Stimulated activated CD4-positive, alpha-beta T cell treated with anti-CD3 and anti-CD28 coated beads, Interleukin-15, amount 100 ng/mL, for 24 hours (primary cell): ENCODE measurements at regions not wholly inside any gene's neighbourhood (a gene's known extent, or its start where the extent isn't known, plus 50 kb on each side); places are given as distances from the start of the nearest gene placed in this dataset.

Source experiments
- DNase-seq: peaks from one replicate; pipeline ENCODE4 v3.0.0-alpha.2; 2020

GRCh38 chr2:62595474-62595873, 89.5 kb upstream of the TMEM17 start:
- no peak for DNase-seq

- no peak for DNase-seq
Measured at GRCh38 chr2:62593825-62594224, 87.8 kb upstream of the TMEM17 start.

DNA sequence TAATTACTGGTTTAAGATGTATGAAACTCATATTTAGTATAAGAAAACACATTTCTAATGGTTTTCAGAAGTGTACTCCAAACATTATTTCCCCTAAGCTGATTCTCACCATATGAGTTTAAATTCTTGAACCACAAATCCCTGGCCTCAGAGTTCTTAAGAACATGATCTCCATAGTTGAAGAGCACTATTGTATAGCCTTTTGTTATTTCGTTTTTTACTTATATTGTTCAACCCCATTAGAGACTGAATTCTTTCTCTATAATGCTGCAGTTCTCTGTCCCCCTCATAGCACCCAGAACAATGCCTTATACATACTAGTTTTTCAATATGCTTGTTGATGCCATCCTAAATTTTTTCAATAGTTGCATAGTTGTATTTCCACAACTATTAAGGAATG, 85.5 kb upstream of the TMEM17 start:
- DNase-seq: no peak

DNA sequence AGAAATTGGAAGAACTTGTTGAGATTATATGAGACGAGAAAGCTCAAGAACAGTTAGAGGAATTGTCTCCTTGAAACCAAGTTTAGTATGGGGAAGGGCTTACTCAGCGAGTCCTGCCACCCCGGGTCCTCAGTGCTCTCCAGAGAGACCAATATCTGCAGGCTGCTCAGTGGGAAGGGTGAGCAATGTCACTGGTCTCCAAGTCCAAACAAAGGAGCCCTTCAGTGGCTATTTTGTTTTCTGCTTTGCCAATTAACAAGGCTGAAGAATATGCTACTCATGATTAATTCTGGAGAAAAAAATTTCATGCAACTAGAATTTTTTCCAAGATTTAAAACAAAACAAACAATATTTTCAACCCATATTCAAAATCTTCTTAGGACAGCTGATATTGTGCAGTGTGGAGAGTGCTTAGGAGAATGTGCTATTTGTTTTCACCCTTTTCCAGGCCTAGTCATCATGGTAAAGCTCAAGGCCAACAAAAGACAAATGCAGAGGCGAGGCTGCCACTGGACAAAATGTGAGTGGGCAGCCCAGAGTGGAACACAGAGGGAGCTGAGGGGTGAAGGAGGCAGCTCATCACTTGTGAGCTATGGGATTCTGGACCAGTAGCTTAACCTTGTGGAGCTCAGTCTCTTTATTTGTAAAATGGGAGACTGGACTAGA, 83.8 kb upstream of the TMEM17 start:
- DNase-seq: no peak

GRCh38 chr2:62587592-62587991, 81.6 kb upstream of the TMEM17 start:
- DNase-seq: no peak

- no peak for DNase-seq
Measured at GRCh38 chr2:62586981-62587380, 81.0 kb upstream of the TMEM17 start.

GRCh38 chr2:62578803-62579640, 73.0 kb upstream of the TMEM17 start:
- no peak for DNase-seq

DNA sequence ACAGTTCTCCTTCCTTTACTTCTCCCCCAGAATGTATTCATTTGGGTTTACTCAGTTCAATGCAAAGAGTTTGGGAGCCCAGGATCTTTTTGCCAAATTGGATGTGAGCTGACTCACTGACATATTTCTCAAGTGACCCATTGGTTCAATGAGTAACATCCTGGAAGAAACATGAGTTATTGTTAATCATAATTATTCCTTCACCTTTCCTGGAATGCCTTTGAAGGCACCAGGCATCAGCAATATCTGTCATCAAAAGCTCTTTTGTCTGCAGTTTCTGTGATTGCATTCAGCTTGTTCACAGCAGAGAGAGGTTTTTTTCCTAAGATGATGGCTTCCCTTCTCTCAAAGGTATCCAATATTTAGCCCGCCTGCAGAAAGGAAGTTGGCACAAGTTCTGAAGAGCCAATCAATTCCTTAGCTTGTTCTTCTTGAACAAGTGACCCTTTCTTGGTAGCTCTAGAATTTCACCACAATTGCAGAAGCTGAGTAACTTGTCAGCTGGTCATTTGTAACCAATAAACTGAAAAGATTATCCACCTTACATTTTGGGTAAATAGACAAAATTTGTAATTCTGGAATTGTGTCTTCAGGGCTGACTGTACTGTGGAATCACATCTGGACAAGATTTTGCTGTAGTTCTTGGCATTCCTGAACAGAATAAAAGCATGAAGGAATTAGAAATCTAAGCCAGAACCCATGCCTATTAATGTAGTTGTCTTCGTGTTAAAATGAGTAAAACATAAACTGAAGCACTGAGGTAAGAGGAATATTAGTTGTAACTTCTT, 72.2 kb upstream of the TMEM17 start:
- no peak for DNase-seq

- no peak for DNase-seq
Measured at GRCh38 chr2:62576276-62576939, 70.4 kb upstream of the TMEM17 start.

GRCh38 chr2:62573936-62574335, 67.9 kb upstream of the TMEM17 start:
- DNase-seq: no peak

DNA sequence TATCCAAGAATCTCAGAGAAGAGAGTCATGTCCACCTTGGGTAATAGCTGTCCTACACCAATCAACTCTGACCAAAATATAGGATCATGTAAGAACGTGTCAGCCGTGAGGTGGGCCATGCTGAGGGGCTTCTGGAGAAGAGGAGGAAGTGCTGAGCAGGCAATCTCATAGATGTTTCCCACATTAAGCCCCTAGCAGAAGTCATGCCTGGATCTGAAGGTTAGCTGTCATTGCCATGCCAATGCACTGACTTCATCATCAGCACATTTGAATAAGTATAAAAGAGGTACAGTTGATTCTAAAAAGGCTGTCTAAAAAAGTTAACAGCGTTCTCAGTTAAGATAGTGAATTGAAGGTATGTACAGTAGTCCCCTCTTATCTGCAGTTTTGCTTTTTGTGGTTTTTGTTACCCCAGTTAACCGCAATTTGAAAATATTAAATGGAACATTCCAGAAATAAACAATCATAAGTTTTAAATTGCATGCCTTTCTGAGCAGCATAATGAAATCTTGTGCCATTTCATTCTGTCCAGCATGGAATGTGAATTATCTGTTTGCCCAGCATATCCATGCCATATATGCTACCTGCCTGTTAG, 67.2 kb upstream of the TMEM17 start:
- no peak for DNase-seq

DNA sequence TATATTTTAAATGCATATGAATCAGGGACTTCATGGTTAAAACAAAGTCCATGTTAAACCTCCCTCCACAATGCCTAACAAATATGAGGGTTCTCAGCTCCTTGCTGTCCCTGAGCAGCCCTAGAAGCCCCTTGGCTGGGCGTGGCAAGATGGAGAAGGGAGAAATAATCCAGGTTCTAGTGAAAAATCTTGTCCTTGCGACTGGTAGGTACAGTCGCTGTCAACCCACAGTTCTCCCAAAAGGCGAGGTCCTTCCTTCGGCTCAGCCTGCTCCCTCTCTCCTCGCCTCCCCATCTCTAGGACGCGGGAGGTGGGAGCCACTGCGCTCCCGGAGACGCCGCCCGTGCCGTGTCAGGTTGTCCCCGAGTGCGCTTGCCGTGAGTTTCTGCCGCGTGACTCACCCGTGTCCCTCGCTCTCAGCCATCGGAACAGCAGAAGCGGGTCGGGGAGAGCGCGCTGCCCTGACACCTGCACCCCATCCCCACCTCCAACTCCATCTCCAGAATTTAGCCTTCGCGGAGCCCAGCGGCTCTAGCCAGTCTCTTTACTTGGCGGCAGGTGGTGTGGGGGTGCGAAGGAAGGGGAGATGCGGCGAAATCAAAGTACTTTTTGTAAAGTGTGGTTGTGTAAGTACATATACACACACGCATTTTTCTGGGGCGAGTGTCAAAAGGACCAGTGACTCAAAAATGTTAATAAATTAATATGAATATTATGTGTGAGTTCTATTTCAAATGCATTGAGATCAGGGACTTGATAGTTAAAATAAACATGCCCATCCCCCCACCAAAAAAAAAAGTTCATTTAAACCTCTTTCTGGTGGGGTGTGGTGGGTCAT, 65.1 kb upstream of the TMEM17 start:
- peak; percentile 15 for DNase-seq

- DNase-seq: no peak
Measured at GRCh38 chr2:62569907-62570841, 64.2 kb upstream of the TMEM17 start.

DNA sequence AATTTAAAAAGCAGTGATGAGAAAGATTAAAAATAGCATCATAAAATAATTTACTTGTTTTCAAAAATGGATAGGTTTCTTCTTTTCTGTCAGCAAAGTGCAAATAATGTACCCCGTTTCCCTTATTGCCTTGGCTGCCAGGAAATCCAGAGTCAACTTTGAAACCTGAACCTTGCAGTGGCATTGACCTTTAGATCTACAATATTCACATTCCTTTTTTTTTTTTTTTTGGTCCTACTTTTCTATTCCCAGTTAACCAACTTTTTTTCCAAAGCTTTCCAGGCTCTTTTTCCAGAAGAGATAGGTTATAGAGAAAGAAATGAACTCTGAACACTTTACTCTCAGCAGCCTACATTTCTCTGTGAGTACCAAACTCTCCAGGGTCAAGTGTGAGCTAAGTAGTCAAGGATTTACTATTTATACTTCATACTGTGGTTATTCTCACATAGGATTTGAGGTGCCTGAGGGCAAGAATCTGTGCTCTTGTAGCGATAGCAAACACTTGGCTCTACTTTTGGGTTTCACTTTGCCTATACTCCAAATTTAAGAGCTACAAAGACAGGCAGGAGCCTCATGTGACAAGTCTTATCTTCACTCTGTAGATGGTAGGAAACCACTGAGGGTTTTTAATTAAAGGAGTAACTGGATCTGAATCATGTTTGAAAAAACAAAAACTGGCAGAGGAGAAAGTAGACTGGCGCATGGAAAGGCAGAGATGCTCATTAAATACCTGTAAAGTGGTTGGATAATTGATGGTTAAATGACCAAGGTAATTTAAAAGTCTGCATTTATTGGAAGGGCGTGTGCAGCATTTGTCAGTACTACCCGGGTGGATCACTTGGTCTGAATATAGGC, 63.2 kb upstream of the TMEM17 start:
- no peak for DNase-seq

DNA sequence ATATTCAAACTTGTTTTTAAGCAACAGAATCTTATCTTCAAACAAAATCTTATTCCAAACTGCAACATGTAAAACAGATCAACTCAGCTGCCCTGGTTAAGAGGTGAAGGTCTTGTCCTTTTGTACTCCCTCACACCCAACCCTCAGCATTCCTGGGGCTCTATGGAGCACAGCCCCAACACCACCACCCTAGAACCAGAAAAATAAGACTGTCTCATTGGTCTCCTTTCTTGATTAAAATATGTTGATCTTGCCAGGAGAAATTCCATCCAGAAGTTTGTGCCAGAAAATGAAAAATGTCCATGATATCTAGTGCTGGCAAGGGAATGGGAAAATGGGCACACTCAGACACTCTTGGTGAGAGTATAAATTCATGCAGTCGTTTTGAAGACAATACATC, 62.1 kb upstream of the TMEM17 start:
- no peak for DNase-seq

DNA sequence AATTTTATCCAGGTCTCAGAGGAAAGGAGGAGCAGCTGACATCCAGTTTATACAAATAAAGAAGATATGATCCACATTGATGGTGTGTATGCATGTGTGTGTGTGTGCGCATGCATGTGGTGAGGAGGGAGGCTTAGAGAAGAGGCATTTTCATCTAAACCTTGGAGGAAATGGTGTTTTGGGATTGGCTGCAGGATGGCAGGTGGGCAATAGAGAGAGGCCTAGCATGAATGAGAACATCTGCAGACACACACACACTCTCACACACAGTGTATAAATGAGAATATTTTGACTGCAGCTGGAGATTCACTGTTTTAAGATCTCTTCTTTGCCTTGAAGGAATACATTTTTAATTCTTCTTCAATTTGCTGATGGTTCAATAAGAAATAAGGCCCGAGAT, 61.7 kb upstream of the TMEM17 start:
- DNase-seq: no peak

- no peak for DNase-seq
Measured at GRCh38 chr2:62566847-62567246, 60.9 kb upstream of the TMEM17 start.

DNA sequence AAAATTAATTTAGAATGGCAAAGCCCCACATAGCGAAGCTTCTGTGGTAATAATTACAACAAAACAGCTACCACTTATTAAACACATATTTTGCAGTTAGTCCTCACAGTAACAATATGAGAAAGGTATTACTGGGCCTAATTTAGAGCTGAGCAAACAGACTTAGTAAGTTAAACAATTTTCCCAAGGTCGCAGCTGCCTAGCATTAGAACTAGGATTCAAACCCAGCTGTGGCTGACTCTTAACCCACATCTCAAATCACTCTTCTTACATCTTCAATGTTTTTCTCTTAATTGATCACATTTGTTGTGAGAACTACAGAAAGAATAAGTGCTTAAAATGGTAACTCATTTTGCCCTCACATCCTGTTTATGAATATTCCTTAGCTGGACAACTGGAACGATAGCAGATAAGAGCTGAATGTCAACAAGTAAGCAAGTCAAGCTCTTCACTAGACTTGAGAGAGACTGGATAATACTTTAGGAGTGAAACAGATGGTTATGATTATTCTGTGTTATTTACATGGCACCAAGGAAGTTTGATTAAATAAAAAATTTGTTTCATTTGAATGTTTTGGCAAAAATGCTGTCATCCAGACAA, 59.4 kb upstream of the TMEM17 start:
- DNase-seq: no peak
